Right lobe of liver (tissue), 6 donors: ENCODE measurements at regions not wholly inside any gene's neighbourhood (a gene's known extent, or its start where the extent isn't known, plus 50 kb on each side); places are given as distances from the start of the nearest gene placed in this dataset.
"Not testable (repeated sequence)": the region's sequence is repeated elsewhere in the genome, so short reads cannot be mapped to it uniquely, and the experiment has no call there.

ENCODE experiments used
- ATAC-seq, 4 donors: fragments of 200-7000 bp; cut with Tn5 transposase; one replicate each; pipeline ENCODE4 v1.9.1; 2020; ENCODE audit warnings: mild to moderate bottlenecking in 4 of 4, moderate library complexity in 4 of 4
- DNase-seq, 3 donors: peaks; one replicate each; pipeline ENCODE4 v3.0.0-alpha.2; 2020
- H3K27ac ChIP-seq, 3 donors: fragments of 200-600 bp; one replicate each; pipeline ENCODE4 v1.8.0; 2022
- H3K27me3 ChIP-seq, 2 donors: fragments of 200-600 bp; one replicate each; pipeline ENCODE4 v1.8.0; 2022
- H3K36me3 ChIP-seq, 4 donors: fragments of 200-600 bp; sonication (generic) in 1 of 4; one replicate each; pipeline versions ENCODE4 v1.5.1 to v1.8.0; 2017 to 2022; ENCODE audit warnings: control low read depth in 1 of 4
- H3K4me1 ChIP-seq, 4 donors: fragments of 200-600 bp; sonication (generic) in 1 of 4; one replicate each; pipeline versions ENCODE4 v1.5.1 to v1.8.0; 2017 to 2022; ENCODE audit warnings: control low read depth in 1 of 4
- H3K4me3 ChIP-seq, 3 donors: fragments of 200-600 bp; one replicate each; pipeline ENCODE4 v1.8.0; 2022
- H3K9me3 ChIP-seq, 4 donors: fragments of 200-600 bp; sonication (generic) in 1 of 4; one replicate each; pipeline versions ENCODE4 v1.5.1 to v1.8.0; 2017 to 2022; ENCODE audit warnings: control low read depth in 1 of 4
- WGBS: methylation state at CpG from one replicate; pipeline ENCODE4 v1.1.6; 2018; ENCODE audit warnings: low coverage, low lambda C conversion rate; ENCODE audit not compliant: insufficient coverage; ENCODE audit errors: missing lambda C conversion rate; 5-methylcytosine and 5-hydroxymethylcytosine counted together
- intact Hi-C, 2 donors: fragments of 100-400 bp; cut with DNase I; formaldehyde crosslinking; loops; one replicate each; pipeline versions ENCODE4 v1.11.2 to v1.14.1; 2022
- donor health status: DM: no; HTN: yes; CAD: no.
- donor health status: DM: no; HTN: no; CAD: no.
- donor health status: DM: no; HTN: no; CAD: no.
- donor health status: DM: no; HTN: yes; CAD: no.
- donor health status: DM: no; HTN: yes; CAD: no.

DNA sequence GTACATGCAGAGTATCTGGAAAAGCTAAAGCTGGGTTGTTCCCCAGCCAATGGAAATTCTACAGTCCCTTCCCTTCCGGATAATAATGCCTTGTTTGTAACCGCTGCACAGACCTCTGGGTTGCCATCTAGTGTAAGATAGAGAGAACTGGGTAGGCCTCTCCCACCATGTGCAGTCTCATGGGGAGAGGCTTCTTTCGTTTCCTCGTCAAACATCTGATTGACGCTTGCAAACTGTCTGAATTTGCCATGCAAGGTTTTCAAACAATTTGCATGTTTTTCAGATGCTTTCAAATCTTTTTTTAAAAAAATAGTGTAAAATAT, 69.7 kb upstream of the NOTCH2NLA start:
- H3K36me3 ChIP-seq, H3K4me3 ChIP-seq, intact Hi-C loops, H3K4me1 ChIP-seq, H3K27ac ChIP-seq, H3K9me3 ChIP-seq, H3K27me3 ChIP-seq, DNase-seq: not testable (repeated sequence)
- WGBS = no CpG with 5 or more reads among the region's 5 CpGs
- ATAC-seq = peak; percentile 84 to 94 (median 86)

DNA sequence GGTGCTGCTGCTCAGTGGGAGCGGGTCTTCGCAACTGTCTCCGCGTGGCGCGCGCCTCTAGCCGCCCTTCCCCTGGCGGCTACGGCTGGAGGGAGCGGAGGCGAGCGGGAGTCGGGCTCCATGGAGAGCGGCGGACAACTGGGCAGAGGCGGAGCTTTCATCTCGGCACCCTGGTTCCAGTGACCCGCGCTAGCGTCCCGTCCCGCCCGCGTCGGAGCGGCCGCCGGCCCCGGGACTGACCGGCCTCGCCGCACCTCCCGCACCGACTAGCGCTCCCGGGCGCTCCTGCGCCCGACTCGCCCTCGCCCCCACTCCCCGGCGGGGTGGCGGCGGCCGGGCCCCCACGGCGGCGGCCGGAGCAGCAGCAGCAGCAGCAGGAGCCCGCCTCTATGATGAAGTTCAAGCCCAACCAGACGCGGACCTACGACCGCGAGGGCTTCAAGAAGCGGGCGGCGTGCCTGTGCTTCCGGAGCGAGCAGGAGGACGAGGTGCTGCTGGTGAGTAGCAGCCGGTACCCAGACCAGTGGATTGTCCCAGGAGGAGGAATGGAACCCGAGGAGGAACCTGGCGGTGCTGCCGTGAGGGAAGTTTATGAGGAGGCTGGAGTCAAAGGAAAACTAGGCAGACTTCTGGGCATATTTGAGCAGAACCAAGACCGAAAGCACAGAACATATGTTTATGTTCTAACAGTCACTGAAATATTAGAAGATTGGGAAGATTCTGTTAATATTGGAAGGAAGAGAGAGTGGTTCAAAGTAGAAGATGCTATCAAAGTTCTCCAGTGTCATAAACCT, 69.2 kb upstream of the NOTCH2NLA start:
- H3K9me3 ChIP-seq, H3K27ac ChIP-seq, H3K36me3 ChIP-seq, DNase-seq, H3K4me3 ChIP-seq, H3K27me3 ChIP-seq, H3K4me1 ChIP-seq, intact Hi-C loops: not testable (repeated sequence)
- peak; percentile 42 to 76 (median 70) for ATAC-seq
- no CpG with 5 or more reads among the region's 68 CpGs for WGBS

DNA sequence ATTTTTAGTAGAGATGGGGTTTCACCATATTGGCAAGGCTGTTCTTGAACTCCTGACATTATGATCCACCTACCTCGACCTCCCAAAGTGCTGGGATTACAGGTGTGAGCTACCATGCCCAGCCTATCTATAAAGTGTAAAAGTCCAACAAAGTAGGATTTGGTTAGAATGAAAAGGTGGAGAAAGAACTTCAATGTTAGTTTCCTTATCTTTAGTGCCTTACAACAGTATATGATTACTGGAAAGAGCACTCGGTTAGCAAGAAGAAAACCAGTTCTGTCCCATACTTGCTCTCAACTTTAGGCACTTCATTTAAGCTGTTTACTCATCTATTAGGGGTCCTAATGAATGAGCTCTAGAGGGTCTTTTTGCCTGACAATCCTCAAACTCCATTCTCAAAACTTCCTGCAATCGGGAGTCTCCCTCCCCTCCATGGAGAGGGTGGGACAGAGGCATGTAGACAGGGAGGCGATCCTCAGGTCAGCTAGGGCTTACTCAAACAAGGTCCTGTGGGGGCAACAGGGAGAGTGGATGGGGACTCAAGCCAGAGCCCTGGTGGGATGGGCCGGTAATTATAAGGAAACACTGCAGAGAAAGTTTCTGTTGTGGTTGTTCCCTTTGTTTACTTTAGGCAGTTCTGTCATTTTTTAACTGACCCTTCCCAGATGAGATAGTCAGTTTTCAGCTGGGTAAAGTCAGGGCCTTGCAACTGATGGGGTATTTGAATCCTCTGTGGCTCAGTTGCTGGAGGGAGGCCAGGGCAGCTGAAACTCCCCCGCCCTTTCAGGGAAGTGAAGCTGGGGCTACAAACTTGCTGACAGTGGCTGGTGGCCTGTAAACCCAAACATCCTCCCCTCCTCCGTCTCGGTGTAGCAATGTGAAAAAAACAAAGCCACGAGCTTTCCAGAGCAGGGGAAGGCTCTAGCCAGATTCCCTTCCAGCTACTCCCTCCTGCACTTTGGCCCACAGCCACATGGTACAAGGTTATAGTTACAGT, 64.4 kb upstream of the NOTCH2NLA start:
- H3K4me3 ChIP-seq, H3K9me3 ChIP-seq, H3K4me1 ChIP-seq, DNase-seq, intact Hi-C loops, H3K36me3 ChIP-seq, H3K27ac ChIP-seq, H3K27me3 ChIP-seq: not testable (repeated sequence)
- ATAC-seq = peak; percentile 69 to 81 (median 78)
- no CpG with 5 or more reads among the region's 9 CpGs for WGBS

DNA sequence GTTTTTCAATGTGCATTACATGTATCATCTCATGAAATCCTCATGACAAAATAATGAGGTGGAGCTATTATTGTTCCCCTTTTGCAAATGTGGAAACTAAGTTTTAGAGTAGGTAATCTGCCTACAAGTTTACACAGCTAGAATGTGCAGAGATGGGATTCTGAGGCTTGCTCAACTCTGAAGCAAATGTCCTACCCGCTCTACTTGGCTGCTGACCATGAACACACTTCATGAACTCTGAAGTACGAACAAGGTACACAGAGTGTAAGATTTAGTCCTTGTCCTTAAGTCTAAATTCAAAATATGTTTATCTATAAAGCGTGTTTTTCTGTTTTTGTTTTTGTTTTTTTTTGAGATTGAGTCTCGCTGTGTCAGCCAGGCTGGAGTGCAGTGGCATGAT, 63.6 kb upstream of the NOTCH2NLA start:
- ATAC-seq = peak; percentile 60 to 80 (median 74)
- intact Hi-C loops = not testable (repeated sequence)
- no CpG with 5 or more reads among the region's 4 CpGs for WGBS

DNA sequence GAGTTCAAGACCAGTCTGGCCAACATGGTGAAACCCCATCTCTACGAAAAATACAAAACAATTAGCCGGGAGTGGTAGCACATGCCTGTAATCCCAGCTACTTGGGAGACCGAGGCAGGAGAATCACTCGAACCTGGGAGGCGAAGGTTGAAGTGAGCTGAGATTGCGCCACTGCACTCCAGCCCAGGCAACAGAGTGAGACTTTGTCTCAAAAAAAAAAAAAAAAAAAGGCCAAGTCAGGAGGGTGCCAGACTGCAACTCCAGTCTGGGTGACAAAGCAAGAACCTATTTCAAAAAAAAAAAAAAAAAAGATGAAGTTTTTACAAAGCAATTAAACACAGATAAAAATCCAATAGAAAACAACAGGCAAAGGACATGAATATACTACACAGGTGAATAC, 59.1 kb upstream of the NOTCH2NLA start:
- H3K4me1 ChIP-seq, intact Hi-C loops, H3K9me3 ChIP-seq, H3K27ac ChIP-seq, H3K4me3 ChIP-seq, DNase-seq, H3K27me3 ChIP-seq, H3K36me3 ChIP-seq: not testable (repeated sequence)
- WGBS = no CpG with 5 or more reads among the region's 6 CpGs
- ATAC-seq = peak; percentile 33 to 58 (median 50)

More for the DNA sequence above, 63.6 kb upstream of the NOTCH2NLA start:
- H3K27ac ChIP-seq, H3K4me3 ChIP-seq, H3K36me3 ChIP-seq, H3K9me3 ChIP-seq, H3K27me3 ChIP-seq, H3K4me1 ChIP-seq, DNase-seq: not testable (repeated sequence)

DNA sequence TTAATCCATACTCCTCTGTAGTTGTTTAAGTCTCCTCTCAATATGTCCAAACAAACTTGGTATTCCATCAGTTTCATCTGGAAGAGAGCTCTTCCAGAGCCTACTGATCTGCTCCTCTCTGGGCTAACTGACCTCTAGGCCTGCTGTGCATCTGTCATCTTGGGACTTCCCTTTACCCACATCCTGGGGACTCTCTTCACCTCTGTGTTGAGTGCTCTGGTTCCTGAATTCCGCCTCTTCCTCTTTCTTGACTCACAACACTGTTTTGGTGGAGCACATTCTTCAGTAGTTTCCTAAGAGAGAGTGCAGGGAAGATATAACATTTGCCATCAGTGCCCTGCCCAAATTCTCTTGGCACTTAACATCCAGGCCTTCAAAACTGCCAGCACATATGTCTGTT, 55.9 kb upstream of the NOTCH2NLA start:
- H3K9me3 ChIP-seq, H3K4me3 ChIP-seq, H3K36me3 ChIP-seq, H3K27ac ChIP-seq, intact Hi-C loops, DNase-seq, H3K27me3 ChIP-seq, H3K4me1 ChIP-seq: not testable (repeated sequence)
- WGBS = no CpG with 5 or more reads among the region's 1 CpG
- ATAC-seq = peak; percentile 53 to 70 (median 68)

DNA sequence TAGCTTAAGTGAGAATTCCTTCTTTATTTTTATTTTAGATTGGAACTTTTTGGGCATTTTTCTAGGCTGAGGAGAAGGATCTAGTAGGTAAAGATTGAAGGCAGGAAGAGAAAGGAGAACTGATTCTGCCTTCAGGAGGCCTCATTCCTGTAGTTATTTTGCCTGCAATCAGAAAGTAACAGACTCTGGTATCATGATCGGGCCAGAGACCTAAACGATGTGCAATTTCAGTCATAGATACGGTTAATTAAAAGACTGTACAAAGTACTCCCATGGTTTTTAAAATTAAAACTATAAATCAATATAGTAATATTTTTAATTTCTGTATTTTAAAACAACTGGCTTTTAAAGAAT, 54.7 kb upstream of the NOTCH2NLA start:
- H3K4me1 ChIP-seq, intact Hi-C loops, H3K27ac ChIP-seq, H3K4me3 ChIP-seq, H3K9me3 ChIP-seq, H3K36me3 ChIP-seq, ATAC-seq, H3K27me3 ChIP-seq, DNase-seq: not testable (repeated sequence)
- no CpG with 5 or more reads among the region's 3 CpGs for WGBS

DNA sequence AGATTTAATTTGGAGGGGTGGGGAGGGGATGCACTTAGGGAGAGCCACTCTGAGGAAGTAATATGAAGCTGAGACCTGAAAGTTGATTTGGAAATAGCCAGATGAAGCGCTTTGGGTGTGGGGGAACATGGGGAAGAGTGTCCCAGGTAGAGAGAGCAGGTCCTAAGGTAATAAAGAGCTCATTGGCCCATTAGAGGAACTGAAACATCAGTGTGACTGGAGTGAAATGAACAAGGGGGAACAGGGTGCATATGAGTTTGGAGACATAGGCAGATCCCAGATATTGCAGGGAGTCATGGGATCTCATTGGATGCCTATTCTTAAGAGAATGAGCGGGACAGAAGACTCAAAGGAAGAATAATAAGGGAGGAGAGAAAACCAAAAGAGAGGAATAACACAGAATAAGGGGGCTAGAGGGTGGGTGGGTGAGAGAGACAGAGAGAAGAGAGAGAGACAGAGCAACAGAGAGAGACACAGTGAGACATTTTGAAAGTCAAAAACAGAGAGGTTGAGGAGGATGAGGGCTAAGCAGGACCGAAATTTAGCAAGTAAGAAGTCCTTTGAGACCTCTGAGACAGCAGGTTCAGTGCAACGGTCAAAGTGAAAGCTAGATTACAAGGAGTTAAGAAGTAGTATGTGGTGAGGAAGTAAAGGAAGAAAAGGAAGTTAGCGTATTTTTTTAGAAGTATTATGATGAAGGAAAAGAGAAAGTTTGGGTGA, 54.1 kb upstream of the NOTCH2NLA start:
- DNase-seq, H3K27me3 ChIP-seq, H3K36me3 ChIP-seq, H3K4me3 ChIP-seq, intact Hi-C loops, H3K27ac ChIP-seq, H3K9me3 ChIP-seq, H3K4me1 ChIP-seq: not testable (repeated sequence)
- WGBS = no CpG with 5 or more reads among the region's 5 CpGs
- ATAC-seq = peak in 1 of 4 donors; percentile 7

DNA sequence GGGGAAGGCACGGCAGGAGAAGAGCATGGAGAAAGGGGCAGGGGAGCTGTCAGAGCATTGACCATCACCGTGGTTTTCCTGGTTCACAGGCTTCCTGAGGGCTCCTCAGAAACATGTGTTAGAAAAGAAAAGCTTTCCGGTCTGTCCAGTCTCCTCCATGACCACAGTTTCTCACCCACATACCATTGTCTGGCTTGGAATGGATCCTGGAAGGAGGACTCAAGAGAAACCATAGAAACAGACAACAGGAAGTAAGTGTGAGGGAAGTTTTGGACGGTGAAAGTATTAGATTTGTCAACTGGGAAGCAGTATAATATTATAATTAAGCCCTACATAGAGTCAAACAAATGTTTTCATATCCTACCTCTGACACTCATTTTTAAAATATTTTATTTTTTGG, 52.7 kb upstream of the NOTCH2NLA start:
- H3K36me3 ChIP-seq, H3K27ac ChIP-seq, ATAC-seq, H3K27me3 ChIP-seq, H3K4me3 ChIP-seq, H3K9me3 ChIP-seq, intact Hi-C loops, DNase-seq, H3K4me1 ChIP-seq: not testable (repeated sequence)
- no CpG with 5 or more reads among the region's 4 CpGs for WGBS

DNA sequence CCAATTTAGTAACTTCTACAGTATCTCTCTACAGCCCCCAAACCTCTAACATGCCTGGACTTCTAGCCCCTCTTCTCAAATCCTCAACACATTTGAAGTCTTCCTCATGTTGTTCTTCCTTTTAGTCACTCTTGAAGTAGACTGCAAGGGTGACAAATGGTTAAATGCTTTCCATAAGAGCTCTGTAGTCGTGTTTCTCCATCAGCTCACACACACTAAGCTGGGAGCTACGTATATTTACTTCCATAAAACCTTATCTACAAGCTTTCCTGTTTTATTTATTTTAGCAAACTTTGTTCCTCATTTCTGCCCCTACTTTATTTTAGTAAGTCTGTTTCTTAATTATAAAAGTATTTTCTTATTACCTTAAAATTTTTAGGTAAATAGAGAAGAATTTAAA, 49.9 kb upstream of the NOTCH2NLA start:
- WGBS = no CpG with 5 or more reads among the region's 2 CpGs
- ATAC-seq = peak; percentile 22 to 32 (median 25)

More for the DNA sequence above, 49.9 kb upstream of the NOTCH2NLA start:
- H3K36me3 ChIP-seq, H3K4me1 ChIP-seq, H3K27me3 ChIP-seq, intact Hi-C loops, DNase-seq, H3K9me3 ChIP-seq, H3K4me3 ChIP-seq, H3K27ac ChIP-seq: not testable (repeated sequence)
